ENCODE measurements at regions not wholly inside any gene's neighbourhood (a gene's known extent, or its start where the extent isn't known, plus 50 kb on each side); places are given as distances from the start of the nearest gene placed in this dataset.

Small RNAs in the stretch of these regions (small RNA-seq; reads per million reads assigned to genes)
- gene EIF4A1P13 (ENCODE audit: insufficient read depth in 2 of 3, insufficient read length in 3 of 3, low read depth in 2 of 3, low replicate concordance in 1 of 3) = 0 reads per million in 3 experiments
- 0 reads per million in 3 experiments for gene RF00272 (ENCODE audit: insufficient read depth in 2 of 3, insufficient read length in 3 of 3, low read depth in 2 of 3, low replicate concordance in 1 of 3)
